LNCaP clone FGC (cell line): ENCODE measurements at regions not wholly inside any gene's neighbourhood (a gene's known extent, or its start where the extent isn't known, plus 50 kb on each side); places are given as distances from the start of the nearest gene placed in this dataset.

Experiments used
- DNase-seq: peaks from one replicate; pipeline ENCODE4 v3.0.0-alpha.2; 2011; ENCODE audit warnings: low read depth
- H3K4me3 ChIP-seq: 2 replicates; pipeline ENCODE4 v1.5.1; 2011; ENCODE audit warnings: mild to moderate bottlenecking, low read depth, low read length, control low read depth
- TF ChIP-seq, protein P1 (sequence below): IDR thresholded peaks from 2 replicates; pipeline ENCODE4 v1.5.1; 2012; ENCODE audit warnings: mild to moderate bottlenecking; ENCODE audit not compliant: control insufficient read depth, insufficient read depth; ENCODE audit errors: extremely low read depth

DNA sequence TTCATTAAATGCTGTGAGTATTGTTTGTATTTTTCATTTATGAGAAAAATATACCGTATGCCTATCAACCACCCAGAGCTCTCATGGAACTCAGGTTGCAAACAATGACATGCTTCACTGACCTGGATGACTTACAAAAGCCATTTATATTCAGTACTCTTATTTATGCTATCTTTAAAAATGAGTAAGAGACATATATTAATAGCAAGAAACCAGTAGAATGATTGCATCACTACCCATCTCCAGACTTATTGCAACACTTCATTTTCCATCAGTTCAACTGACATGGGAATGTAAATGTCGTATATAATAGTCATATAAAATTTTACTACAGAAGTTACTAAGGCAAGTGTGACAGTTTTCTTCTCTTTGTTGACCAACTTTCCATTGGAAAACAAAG lies 69.1 kb downstream of the OTP start:
- H3K4me3 ChIP-seq = no peak overlapping the region
- TF ChIP-seq, protein P1, sequence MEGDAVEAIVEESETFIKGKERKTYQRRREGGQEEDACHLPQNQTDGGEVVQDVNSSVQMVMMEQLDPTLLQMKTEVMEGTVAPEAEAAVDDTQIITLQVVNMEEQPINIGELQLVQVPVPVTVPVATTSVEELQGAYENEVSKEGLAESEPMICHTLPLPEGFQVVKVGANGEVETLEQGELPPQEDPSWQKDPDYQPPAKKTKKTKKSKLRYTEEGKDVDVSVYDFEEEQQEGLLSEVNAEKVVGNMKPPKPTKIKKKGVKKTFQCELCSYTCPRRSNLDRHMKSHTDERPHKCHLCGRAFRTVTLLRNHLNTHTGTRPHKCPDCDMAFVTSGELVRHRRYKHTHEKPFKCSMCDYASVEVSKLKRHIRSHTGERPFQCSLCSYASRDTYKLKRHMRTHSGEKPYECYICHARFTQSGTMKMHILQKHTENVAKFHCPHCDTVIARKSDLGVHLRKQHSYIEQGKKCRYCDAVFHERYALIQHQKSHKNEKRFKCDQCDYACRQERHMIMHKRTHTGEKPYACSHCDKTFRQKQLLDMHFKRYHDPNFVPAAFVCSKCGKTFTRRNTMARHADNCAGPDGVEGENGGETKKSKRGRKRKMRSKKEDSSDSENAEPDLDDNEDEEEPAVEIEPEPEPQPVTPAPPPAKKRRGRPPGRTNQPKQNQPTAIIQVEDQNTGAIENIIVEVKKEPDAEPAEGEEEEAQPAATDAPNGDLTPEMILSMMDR = no peak
- DNase-seq = no peak

DNA sequence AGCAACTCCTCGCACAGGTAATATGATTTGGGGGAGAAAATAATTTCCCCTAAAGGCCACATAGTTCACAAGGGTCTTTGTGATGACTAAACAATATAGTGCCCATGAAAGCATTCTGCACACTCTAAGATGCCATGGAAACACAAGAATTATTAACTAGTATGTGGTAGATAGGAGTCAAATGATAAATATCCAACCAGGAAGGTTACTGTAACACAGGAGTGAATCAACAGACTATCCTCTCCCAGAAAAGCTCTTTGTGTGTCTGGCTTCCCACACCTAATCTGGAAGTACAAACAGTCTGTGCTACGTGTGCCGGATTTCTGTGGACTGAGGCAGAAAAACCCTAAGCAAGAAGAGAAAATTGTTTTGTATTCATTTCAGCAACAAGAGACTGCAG lies 70.0 kb downstream of the OTP start:
- TF ChIP-seq, protein P1 = no peak
- no peak overlapping the region for H3K4me3 ChIP-seq
- DNase-seq = no peak

DNA sequence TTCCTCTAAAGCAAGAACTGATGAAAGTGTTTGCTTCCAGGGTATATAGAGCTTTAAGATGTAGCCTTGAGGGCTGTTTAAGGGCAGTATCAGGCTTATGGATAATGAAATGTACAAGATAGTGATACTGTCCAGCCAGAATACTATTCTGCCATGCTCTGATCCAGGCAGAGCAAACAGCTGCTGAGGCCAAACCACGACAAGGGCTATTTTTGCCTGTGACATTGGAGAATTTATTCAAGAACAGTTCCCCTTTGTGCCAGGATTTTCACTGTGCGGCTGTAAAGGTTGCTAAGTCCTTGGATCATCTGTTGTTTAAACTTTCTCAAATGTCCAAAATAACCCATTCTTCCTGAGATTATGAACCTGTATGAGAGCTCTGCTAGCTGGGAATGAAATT lies 70.4 kb downstream of the OTP start:
- no peak for DNase-seq

DNA sequence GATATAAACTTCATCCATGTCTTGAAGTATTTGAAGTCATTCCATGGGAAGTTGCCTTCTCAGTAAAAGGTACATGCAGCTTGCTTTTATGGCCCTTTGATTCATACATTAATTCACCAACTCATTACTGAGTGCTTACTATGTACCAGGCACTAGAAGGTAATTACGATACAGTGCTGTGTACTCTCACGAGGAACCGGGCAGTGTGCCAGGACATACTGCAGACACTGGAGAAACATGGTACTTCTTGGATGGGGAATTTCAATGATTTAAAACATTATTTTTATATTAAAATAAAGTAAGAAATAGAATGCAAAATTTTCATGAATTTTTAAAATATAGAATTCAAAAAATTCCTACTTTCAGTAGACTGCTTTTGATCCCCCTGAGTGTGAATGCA lies 71.4 kb upstream of the WDR41 start:
- TF ChIP-seq, protein P1 = no peak
- no peak for DNase-seq
- no peak overlapping the region for H3K4me3 ChIP-seq

More for the DNA sequence above, 70.4 kb downstream of the OTP start:
- H3K4me3 ChIP-seq = no peak overlapping the region
- TF ChIP-seq, protein P1 = no peak

DNA sequence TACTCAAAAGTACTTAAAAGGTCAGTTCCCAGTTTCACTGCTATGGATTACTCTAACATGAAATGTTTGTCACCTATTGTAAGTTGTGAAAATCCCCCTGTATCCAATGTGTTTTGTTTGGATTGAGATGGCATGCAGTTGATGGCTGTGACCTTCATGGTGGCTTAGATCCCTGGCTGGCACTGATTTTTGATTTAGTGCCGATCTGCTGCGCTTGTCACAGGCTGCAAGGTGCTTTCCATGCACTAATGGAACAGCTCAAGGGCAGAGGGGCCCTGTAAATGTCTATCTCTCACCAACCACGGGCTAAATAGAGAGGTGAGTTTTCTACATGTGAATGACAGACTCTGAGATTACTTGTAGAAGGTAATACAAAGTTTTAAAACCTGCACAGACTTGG lies 69.8 kb upstream of the WDR41 start:
- TF ChIP-seq, protein P1 = no peak
- no peak for DNase-seq
- no peak overlapping the region for H3K4me3 ChIP-seq

DNA sequence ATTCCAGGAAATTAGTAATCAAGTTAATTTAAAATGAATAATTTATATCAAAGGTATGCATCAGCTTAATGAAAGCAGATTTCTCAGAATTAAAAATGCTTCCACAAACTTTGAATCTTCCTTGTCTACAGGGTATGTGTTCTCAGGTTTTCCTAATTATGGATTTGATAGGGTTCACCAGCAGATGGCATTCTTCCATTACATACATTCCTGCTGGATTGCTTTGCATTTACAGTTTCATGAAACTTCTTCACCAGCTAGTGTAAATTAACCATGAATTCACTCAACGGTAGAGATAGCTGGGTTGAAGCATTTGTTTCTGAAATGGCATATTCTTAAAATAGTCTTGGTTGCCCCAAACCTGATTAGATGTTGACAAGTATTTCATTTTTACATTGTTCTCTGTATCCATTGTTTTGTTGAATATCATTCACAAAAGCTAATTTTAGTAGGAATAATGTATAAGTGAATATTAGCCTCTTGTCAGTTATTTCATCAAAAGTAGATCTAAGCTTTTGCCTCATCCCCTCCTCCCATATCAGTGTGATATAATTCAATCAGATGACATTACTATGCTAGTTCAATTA lies 68.7 kb upstream of the WDR41 start:
- DNase-seq = peak; percentile 40
- TF ChIP-seq, protein P1 = peak; percentile 60
- no peak overlapping the region for H3K4me3 ChIP-seq

DNA sequence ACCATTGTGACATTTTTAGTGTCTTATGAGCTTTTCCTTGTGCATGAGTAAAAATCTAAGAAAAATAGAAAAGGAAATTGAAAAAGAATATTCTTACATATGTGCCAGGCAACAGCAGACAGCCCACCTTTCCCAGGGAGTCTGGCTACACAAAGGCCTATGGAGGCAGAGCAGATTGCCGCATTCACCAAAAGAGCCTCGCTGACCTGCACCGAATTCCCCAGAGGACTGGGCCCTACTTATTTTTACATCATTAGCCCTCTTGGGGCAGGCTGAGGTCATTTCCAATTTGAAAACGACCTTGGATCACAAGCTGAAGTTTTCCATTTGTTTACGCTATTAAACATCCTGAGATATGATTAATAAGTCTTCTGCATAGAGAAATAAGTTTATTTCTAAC lies 66.2 kb upstream of the WDR41 start:
- DNase-seq = no peak
- TF ChIP-seq, protein P1 = no peak
- H3K4me3 ChIP-seq = no peak overlapping the region
